ENCODE measurements at regions not wholly inside any gene's neighbourhood (a gene's known extent, or its start where the extent isn't known, plus 50 kb on each side); places are given as distances from the start of the nearest gene placed in this dataset.

GRCh38 chr18:57983472-57983871 is 60.6 kb upstream of the NEDD4L start:
- no peak for TF ChIP-seq CTCF (IDR thresholded peaks at IDR 0.05; ENCODE audit: low read length)
- TF ChIP-seq EZH2phosphoT487 (IDR thresholded peaks at IDR 0.05; ENCODE audit: low read length): no peak
